Breast epithelium (tissue), 3 donors: ENCODE measurements at regions not wholly inside any gene's neighbourhood (a gene's known extent, or its start where the extent isn't known, plus 50 kb on each side); places are given as distances from the start of the nearest gene placed in this dataset.

Source experiments
- CTCF ChIP-seq, 3 donors: fragments of 450-650 bp; IDR thresholded peaks; one replicate each; pipeline ENCODE4 v1.5.1; 2016 to 2017; ENCODE audit warnings: antibody characterized with exemption in 3 of 3, mild to moderate bottlenecking in 3 of 3, moderate library complexity in 3 of 3
- POLR2AphosphoS5 ChIP-seq, 3 donors: sonication (generic); formaldehyde crosslinking; IDR thresholded peaks; one replicate each; pipeline ENCODE4 v1.6.1; 2017; ENCODE audit warnings: antibody characterized with exemption in 3 of 3

GRCh38 chr17:52476638-52477313 lies 318.3 kb upstream of the CA10 start:
- TF ChIP-seq POLR2AphosphoS5 (IDR thresholded peaks at IDR 0.05): no peak
- TF ChIP-seq CTCF (IDR thresholded peaks at IDR 0.05): no peak
